OCI-LY7 (cell line): ENCODE measurements at regions not wholly inside any gene's neighbourhood (a gene's known extent, or its start where the extent isn't known, plus 50 kb on each side); places are given as distances from the start of the nearest gene placed in this dataset.

ENCODE experiments used
- EZH2phosphoT487 ChIP-seq: fragments of 200-600 bp; sonication (generic); IDR thresholded peaks from 2 replicates; pipeline ENCODE4 v1.6.1; 2018; ENCODE audit warnings: low read depth, borderline replicate concordance, mild to moderate bottlenecking, mixed run types, antibody characterized with exemption, low read length, moderate library complexity, mixed read lengths
- TF ChIP-seq, protein P1 (sequence below): fragments of 200-600 bp; sonication (generic); conservative IDR thresholded peaks from 2 replicates; pipeline ENCODE4 v1.5.1; 2014; ENCODE audit warnings: mild to moderate bottlenecking, antibody characterized with exemption, low read length, moderate library complexity, mixed read lengths

DNA sequence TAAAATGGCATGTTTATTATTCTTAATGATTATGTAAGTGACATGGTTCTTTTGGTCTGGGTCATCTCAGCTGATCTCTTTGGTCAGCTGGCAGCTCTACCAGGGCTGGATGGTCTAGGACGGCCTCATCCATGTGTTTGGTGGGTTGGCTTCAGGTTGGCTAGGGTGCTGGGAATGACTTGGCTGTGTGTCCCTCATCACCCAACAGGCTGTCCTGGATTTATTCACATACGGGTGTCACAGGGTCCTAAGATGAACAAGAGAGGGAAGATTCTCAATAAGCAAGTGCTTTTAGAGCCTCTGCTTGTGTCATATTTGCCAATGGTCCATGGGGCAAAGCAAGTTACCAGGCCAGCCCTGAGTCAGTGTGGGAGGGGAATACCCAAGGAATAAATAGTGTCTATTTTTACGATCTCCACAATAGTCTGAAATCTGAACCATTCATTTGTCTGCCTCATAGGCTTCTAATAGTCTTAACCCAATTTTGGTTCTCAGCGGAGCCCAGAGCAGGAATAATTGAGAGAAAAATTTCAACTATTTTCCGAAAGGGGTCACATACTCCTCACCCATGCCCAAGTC lies 157.5 kb downstream of the HS3ST2 start:
- TF ChIP-seq, protein P1, sequence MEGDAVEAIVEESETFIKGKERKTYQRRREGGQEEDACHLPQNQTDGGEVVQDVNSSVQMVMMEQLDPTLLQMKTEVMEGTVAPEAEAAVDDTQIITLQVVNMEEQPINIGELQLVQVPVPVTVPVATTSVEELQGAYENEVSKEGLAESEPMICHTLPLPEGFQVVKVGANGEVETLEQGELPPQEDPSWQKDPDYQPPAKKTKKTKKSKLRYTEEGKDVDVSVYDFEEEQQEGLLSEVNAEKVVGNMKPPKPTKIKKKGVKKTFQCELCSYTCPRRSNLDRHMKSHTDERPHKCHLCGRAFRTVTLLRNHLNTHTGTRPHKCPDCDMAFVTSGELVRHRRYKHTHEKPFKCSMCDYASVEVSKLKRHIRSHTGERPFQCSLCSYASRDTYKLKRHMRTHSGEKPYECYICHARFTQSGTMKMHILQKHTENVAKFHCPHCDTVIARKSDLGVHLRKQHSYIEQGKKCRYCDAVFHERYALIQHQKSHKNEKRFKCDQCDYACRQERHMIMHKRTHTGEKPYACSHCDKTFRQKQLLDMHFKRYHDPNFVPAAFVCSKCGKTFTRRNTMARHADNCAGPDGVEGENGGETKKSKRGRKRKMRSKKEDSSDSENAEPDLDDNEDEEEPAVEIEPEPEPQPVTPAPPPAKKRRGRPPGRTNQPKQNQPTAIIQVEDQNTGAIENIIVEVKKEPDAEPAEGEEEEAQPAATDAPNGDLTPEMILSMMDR, result no peak
- no peak for TF ChIP-seq EZH2phosphoT487
